ENCODE measurements at regions not wholly inside any gene's neighbourhood (a gene's known extent, or its start where the extent isn't known, plus 50 kb on each side); places are given as distances from the start of the nearest gene placed in this dataset.

GRCh38 chr6:43891072-43891870 is 121.3 kb downstream of the VEGFA start:
- TF ChIP-seq CTCF (IDR thresholded peaks at IDR 0.05) (no peak), POLR2A (IDR thresholded peaks at IDR 0.05) (no peak)

All from esophagus squamous epithelium (tissue), 4 donors.